Type B pancreatic cell (in vitro differentiated cells): ENCODE measurements at regions not wholly inside any gene's neighbourhood (a gene's known extent, or its start where the extent isn't known, plus 50 kb on each side); places are given as distances from the start of the nearest gene placed in this dataset.

Experiments
- DNase-seq: peaks from one replicate; pipeline ENCODE4 v3.0.0; 2021; ENCODE audit warnings: mixed read lengths; ENCODE audit not compliant: unreplicated experiment; ENCODE audit errors: extremely low spot score
- H3K27ac Mint-ChIP-seq: 2 replicates; pipeline ENCODE4 v1.8.0; 2021; ENCODE audit warnings: mild to moderate bottlenecking, mixed read lengths
- H3K27me3 Mint-ChIP-seq: 2 replicates; pipeline ENCODE4 v1.8.0; 2021; ENCODE audit warnings: mixed read lengths
- H3K36me3 Mint-ChIP-seq: 2 replicates; pipeline ENCODE4 v1.8.0; 2021; ENCODE audit warnings: mixed read lengths
- H3K4me1 Mint-ChIP-seq: one replicate; pipeline ENCODE4 v1.8.0; 2021; ENCODE audit warnings: mixed read lengths; ENCODE audit not compliant: unreplicated experiment
- H3K4me3 Mint-ChIP-seq: 2 replicates; pipeline ENCODE4 v1.8.0; 2021; ENCODE audit warnings: mild to moderate bottlenecking, mixed read lengths
- H3K9me3 Mint-ChIP-seq: 2 replicates; pipeline ENCODE4 v1.8.0; 2021; ENCODE audit warnings: mixed read lengths
- CTCF ChIP-seq: fragments of 200-600 bp; sonication (generic); conservative IDR thresholded peaks from 2 replicates; pipeline ENCODE4 v1.5.0; 2021; ENCODE audit warnings: antibody characterized with exemption, mild to moderate bottlenecking

- no peaks in the 10 kb centered on the region for H3K27me3 Mint-ChIP-seq
- peak overlapping the region; percentile 2 for H3K4me3 Mint-ChIP-seq
- H3K4me1 Mint-ChIP-seq = peaks cover 44% of the 10 kb centered on the region
- no peak for TF ChIP-seq CTCF
- no peak overlapping the region for H3K27ac Mint-ChIP-seq
- H3K36me3 Mint-ChIP-seq = no peaks in the 10 kb centered on the region
- no peak for DNase-seq
- no peaks in the 10 kb centered on the region for H3K9me3 Mint-ChIP-seq
Observed at GRCh38 chr12:114765960-114766691, 82.2 kb upstream of the TBX3 start.

GRCh38 chr12:114764510-114764909 is 80.5 kb upstream of the TBX3 start:
- Mint-ChIP-seq H3K4me1 (peaks cover 44% of the 10 kb centered on the region), H3K9me3 (no peaks in the 10 kb centered on the region), H3K4me3 (peak overlapping the region; percentile 27), H3K27ac (no peak overlapping the region), H3K36me3 (no peaks in the 10 kb centered on the region), H3K27me3 (no peaks in the 10 kb centered on the region)
- TF ChIP-seq CTCF = no peak
- no peak for DNase-seq

- no peaks in the 10 kb centered on the region for H3K27me3 Mint-ChIP-seq
- H3K27ac Mint-ChIP-seq = peak overlapping the region; percentile 28
- H3K36me3 Mint-ChIP-seq = no peaks in the 10 kb centered on the region
- no peaks in the 10 kb centered on the region for H3K9me3 Mint-ChIP-seq
- TF ChIP-seq CTCF = no peak
- H3K4me3 Mint-ChIP-seq = no peak overlapping the region
- H3K4me1 Mint-ChIP-seq = peaks cover 35% of the 10 kb centered on the region
- no peak for DNase-seq
Observed at GRCh38 chr12:114762490-114763110, 78.6 kb upstream of the TBX3 start.

DNA sequence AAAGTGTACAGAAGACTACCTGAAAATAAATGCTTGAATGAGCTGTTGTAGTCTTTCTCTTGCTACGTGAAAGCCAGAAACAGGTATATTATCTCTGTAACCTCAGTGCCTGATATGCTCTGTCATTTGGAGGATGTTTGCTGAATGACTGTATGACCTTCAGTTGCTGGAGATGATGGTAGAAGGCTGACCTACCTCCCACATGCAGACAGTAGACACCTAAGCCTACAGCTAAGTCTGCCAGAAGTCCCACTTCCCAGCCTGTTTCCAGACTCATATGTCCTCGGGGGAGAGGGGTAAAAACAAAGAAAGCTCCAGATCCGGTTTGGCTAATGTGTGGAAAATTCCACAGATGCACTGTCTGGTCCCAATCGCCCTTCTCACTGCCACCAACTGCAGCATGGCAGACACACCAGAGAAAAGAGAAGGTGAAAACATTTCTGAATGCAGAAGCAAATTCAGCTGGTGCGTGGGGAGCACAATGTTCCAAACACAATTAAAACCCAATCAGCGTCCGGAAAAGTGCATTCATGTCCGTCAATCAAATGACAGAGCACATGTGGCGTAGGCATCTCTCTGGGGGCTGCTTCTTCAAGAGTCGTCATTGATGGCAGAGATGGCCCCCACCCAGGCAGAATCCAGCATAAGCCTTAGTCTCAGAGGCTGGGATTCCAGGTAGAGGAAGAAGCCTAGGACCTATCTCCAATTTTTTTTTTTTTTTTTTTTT is 76.3 kb upstream of the TBX3 start:
- Mint-ChIP-seq H3K36me3 (no peaks in the 10 kb centered on the region), H3K27ac (no peak overlapping the region), H3K4me1 (peaks cover 18% of the 10 kb centered on the region), H3K4me3 (no peak overlapping the region), H3K9me3 (no peaks in the 10 kb centered on the region), H3K27me3 (no peaks in the 10 kb centered on the region)
- TF ChIP-seq CTCF = no peak
- no peak for DNase-seq

DNA sequence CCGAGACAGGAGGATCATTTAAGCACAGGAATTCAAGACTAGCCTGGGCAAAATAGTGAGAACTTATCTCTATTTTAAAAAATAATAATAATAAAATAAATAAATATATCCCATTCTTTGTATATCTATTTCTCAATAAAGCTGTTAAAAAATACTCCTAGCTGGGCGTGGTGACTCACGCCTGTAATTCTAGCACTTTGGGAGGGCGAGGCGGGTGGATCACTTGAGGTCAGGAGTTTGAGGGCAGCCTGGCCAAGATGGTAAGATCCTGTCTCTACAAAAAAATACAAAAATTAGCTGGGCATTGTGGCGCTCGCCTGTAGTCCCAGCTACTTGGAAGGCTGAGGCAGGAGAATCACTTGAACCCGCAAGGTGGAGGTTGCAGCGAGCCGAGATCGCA is 75.7 kb upstream of the TBX3 start:
- Mint-ChIP-seq H3K9me3 (no peaks in the 10 kb centered on the region), H3K27ac (no peak overlapping the region), H3K4me3 (no peak overlapping the region), H3K36me3 (no peaks in the 10 kb centered on the region), H3K27me3 (no peaks in the 10 kb centered on the region), H3K4me1 (peaks cover 16% of the 10 kb centered on the region)
- TF ChIP-seq CTCF = no peak
- no peak for DNase-seq
